T47D (cell line): ENCODE measurements at regions not wholly inside any gene's neighbourhood (a gene's known extent, or its start where the extent isn't known, plus 50 kb on each side); places are given as distances from the start of the nearest gene placed in this dataset.
A peak's percentile ranks its signal among the peaks of the same experiment; 100 is the strongest.

ENCODE experiments used
- DNase-seq, 2 experiments: peaks; one replicate each; pipeline versions ENCODE4 v3.0.0 to v3.0.0-alpha.2; 2011 to 2012; ENCODE audit warnings: low read depth in 1 of 2, low spot score in 1 of 2
- JUND ChIP-seq: IDR thresholded peaks from 2 replicates; pipeline ENCODE4 v1.6.1; 2012; ENCODE audit warnings: low read depth
- in situ Hi-C: cut with HindIII; loops from 2 replicates; pipeline ENCODE4 v1.10.0; 2016; ENCODE audit warnings: low sequenced_read_pairs, low pct_unique_long_range_greater_than_20kb

GRCh38 chrX:84611843-84612636, 109.8 kb upstream of the HDX start:
- TF ChIP-seq JUND, result no peak
- in situ Hi-C loops, result no loop called here
- DNase-seq, result no peak

- peak in 1 of 2 experiments; percentile 80 for DNase-seq
- in situ Hi-C loops, result no loop called here
- TF ChIP-seq JUND, result no peak
Observed at GRCh38 chrX:84634201-84634782, 132.0 kb upstream of the HDX start.

- TF ChIP-seq JUND, result no peak
- DNase-seq, result no peak
- in situ Hi-C loops, result no loop called here
Observed at GRCh38 chrX:84666086-84666485, 163.8 kb upstream of the HDX start.

GRCh38 chrX:84690228-84690627, 188.0 kb upstream of the HDX start:
- in situ Hi-C loops, result no loop called here
- TF ChIP-seq JUND, result no peak
- no peak for DNase-seq

DNA sequence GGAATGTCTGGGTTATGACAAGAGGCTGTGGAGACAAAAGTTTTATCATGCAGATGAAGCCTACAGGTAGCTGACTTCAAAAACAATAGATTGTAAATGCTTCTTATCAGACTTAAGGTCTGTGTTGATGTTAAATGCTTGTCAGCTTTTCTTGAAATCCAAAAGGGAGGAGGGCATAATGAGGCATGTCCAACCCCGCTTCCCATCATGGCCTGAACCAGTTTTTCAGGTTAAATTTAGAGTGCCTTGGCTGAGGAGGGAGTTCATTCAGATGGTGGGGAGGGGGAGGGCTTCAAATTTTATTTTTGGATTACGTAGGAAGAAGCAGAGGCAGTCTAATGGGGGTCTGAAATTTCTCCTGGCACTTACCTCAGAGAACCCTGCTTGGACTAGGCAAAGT, 207.7 kb upstream of the HDX start:
- no peak for DNase-seq
- in situ Hi-C loops, result no loop called here
- TF ChIP-seq JUND, result no peak

DNA sequence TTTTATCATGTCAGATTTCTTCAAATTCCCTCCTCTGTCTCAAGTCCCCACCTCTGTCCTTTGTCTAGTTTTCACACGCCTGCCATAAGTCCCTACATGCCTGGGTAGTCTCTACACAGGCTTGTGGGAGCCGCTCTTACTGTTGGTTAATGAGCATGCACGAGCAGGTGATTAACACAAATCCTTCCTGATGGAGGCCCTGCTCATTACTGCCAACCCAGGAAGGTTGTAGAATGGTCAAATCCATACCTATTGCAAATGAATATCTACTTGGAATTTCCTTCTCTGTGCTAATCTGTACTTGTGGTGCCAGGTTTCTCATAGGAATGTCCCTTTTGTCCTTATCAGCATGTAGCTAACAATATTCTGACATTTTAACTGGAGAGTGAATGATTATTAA, 208.4 kb upstream of the HDX start:
- in situ Hi-C loops, result no loop called here
- no peak for TF ChIP-seq JUND
- DNase-seq, result no peak

GRCh38 chrX:84712621-84713020, 210.4 kb upstream of the HDX start:
- DNase-seq, result no peak
- in situ Hi-C loops, result no loop called here
- no peak for TF ChIP-seq JUND

- in situ Hi-C loops, result no loop called here
- no peak for DNase-seq
- TF ChIP-seq JUND, result no peak
Observed at GRCh38 chrX:84715315-84715714, 213.1 kb upstream of the HDX start.

DNA sequence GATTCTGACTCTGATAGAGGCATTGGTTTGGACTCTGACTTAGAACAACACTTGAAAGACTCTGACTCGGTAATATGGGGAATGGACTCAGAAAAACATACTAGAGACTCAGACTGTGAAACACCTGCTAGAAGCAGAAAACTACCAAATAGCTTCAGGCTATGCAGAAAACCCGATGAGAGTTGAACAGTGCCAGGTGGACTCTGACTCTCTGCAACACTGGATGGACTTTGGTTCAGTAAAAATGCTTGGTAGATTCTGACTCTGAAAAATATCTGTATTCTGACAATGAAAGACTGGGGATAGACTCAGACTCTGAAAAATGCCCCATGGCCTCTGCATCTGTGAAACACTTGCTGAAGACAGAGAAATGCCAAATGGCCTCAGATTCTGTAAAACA, 215.1 kb upstream of the HDX start:
- in situ Hi-C loops, result no loop called here
- DNase-seq, result no peak
- TF ChIP-seq JUND, result no peak

DNA sequence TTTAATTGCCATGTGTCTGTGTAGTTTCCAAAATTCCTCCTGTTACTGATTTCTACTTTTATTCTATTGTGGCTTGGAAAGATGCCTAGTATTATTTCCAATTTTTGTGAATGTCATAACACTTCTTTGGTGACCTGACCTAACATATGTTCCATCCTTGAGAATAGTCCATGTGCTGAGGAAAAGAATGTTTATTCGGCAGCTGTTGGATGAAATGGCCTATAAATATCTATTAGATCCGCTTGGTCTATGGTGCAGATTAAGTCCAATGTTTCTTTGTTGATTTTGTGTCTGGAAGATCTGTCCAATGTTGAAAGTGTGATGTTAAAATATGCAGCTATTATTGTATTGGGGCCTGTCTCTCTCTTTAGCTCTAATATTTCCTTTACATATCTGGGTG, 219.2 kb upstream of the HDX start:
- no peak for TF ChIP-seq JUND
- in situ Hi-C loops, result no loop called here
- DNase-seq, result no peak

GRCh38 chrX:84724576-84724975, 222.3 kb upstream of the HDX start:
- DNase-seq, result no peak
- in situ Hi-C loops, result no loop called here

DNA sequence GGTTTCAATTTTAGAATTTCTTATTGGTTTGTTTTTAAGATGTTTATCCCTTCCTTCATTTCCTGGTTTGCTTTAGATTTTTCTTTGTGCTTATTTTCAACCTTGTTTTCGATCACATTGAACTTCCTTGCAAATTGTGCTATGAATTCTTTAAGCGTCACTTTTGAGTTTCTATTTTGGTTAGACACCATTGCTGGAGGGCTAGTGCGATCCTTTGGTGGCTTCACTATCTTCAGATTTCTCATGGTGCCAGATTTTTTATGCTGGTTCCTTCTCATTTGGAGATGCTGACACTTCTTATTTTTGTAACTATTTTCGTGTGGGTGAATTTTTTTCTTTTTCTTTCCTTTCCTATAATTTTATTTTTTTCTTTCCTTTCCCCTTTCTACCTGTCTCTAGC, 227.2 kb upstream of the HDX start:
- in situ Hi-C loops, result no loop called here
- no peak for TF ChIP-seq JUND
- no peak for DNase-seq

More at GRCh38 chrX:84724576-84724975, 222.3 kb upstream of the HDX start:
- no peak for TF ChIP-seq JUND

GRCh38 chrX:84729809-84730208, 227.6 kb upstream of the HDX start:
- DNase-seq, result peak; percentile 1 to 52
- no peak for TF ChIP-seq JUND
- in situ Hi-C loops, result no loop called here
